CD8-positive, alpha-beta memory T cell (primary cell): ENCODE measurements at regions not wholly inside any gene's neighbourhood (a gene's known extent, or its start where the extent isn't known, plus 50 kb on each side); places are given as distances from the start of the nearest gene placed in this dataset.
"Not testable (repeated sequence)": the region's sequence is repeated elsewhere in the genome, so short reads cannot be mapped to it uniquely, and the experiment has no call there.

Experiments
- CTCF ChIA-PET: fragments of 350-600 bp; sonication (Branson Sonifier 250); formaldehyde crosslinking; loops from one replicate; lab custom pipeline; 2021; ENCODE audit warnings: antibody characterized with exemption; lab: Charles Lee
- POLR2A ChIA-PET: fragments of 350-600 bp; sonication (Branson Sonifier 250); formaldehyde crosslinking; loops from one replicate; lab custom pipeline; 2021; ENCODE audit warnings: antibody characterized with exemption; lab: Charles Lee
- DNase-seq, 5 donors: peaks; one replicate each; pipeline versions ENCODE4 v3.0.0 to v3.0.0-alpha.2; 2020 to 2022; ENCODE audit warnings: mixed read lengths in 1 of 5
- H3K27ac ChIP-seq: one replicate; pipeline ENCODE4 v1.7.0; 2013; ENCODE audit warnings: low read depth, mild to moderate bottlenecking, low read length, moderate library complexity
- H3K27me3 ChIP-seq: 2 replicates; pipeline ENCODE4 v1.7.0; 2013; ENCODE audit warnings: low read length, mild to moderate bottlenecking; ENCODE audit not compliant: insufficient read depth, poor library complexity, severe bottlenecking
- H3K36me3 ChIP-seq: 2 replicates; pipeline ENCODE4 v1.7.0; 2013; ENCODE audit warnings: mild to moderate bottlenecking, low read length, moderate library complexity; ENCODE audit not compliant: insufficient read depth
- H3K4me1 ChIP-seq: 2 replicates; pipeline ENCODE4 v1.7.0; 2013; ENCODE audit warnings: mild to moderate bottlenecking, low read length, moderate library complexity; ENCODE audit not compliant: insufficient read depth
- H3K4me3 ChIP-seq: 2 replicates; pipeline ENCODE4 v1.7.0; 2013; ENCODE audit warnings: mild to moderate bottlenecking, low read length
- H3K9me3 ChIP-seq: 2 replicates; pipeline ENCODE4 v1.7.0; 2013; ENCODE audit warnings: mild to moderate bottlenecking, low read length
- H3K27ac Mint-ChIP-seq, 8 donors: one replicate each; pipeline ENCODE4 v1.8.0; 2020 to 2021; ENCODE audit warnings: mixed read lengths in 8 of 8, mild to moderate bottlenecking in 6 of 8, inconsistent platforms in 3 of 8, moderate library complexity in 3 of 8
- H3K27me3 Mint-ChIP-seq, 2 donors: one replicate each; pipeline ENCODE4 v1.8.0; 2020 to 2021; ENCODE audit warnings: mixed read lengths in 2 of 2, mild to moderate bottlenecking in 1 of 2, moderate library complexity in 1 of 2
- H3K36me3 Mint-ChIP-seq, 3 donors: one replicate each; pipeline ENCODE4 v1.8.0; 2020 to 2021; ENCODE audit warnings: mixed read lengths in 3 of 3, inconsistent platforms in 1 of 3, mild to moderate bottlenecking in 1 of 3
- H3K4me1 Mint-ChIP-seq, 3 donors: one replicate each; pipeline ENCODE4 v1.8.0; 2020 to 2021; ENCODE audit warnings: mixed read lengths in 3 of 3, inconsistent platforms in 1 of 3, mild to moderate bottlenecking in 1 of 3
- H3K4me3 Mint-ChIP-seq, 7 donors: one replicate each; pipeline ENCODE4 v1.8.0; 2020 to 2021; ENCODE audit warnings: mixed read lengths in 7 of 7, mild to moderate bottlenecking in 6 of 7, moderate library complexity in 4 of 7, inconsistent platforms in 2 of 7
- H3K9me3 Mint-ChIP-seq, 5 donors: one replicate each; pipeline ENCODE4 v1.8.0; 2020 to 2022; ENCODE audit warnings: mixed read lengths in 5 of 5, mild to moderate bottlenecking in 3 of 5, moderate library complexity in 2 of 5, inconsistent platforms in 1 of 5

GRCh38 chr4:18439311-18439710 lies 417.8 kb upstream of the LCORL start:
- H3K36me3 ChIP-seq = no peaks in the 10 kb centered on the region
- CTCF ChIA-PET = no interaction called here
- no peak overlapping the region for H3K27ac ChIP-seq
- no peak for DNase-seq
- H3K27me3 Mint-ChIP-seq = peaks cover 4 to 8% of the 10 kb centered on the region in 2 donors
- H3K36me3 Mint-ChIP-seq = no peaks in the 10 kb centered on the region
- no peaks in the 10 kb centered on the region for H3K4me1 ChIP-seq
- no peak overlapping the region for H3K4me3 Mint-ChIP-seq
- H3K27ac Mint-ChIP-seq = no peak overlapping the region
- H3K4me1 Mint-ChIP-seq = no peaks in the 10 kb centered on the region
- H3K4me3 ChIP-seq = no peak overlapping the region
- peaks cover 0 to 10% (median 1%) of the 10 kb centered on the region in 5 donors for H3K9me3 Mint-ChIP-seq
- POLR2A ChIA-PET = no interaction called here
- no peaks in the 10 kb centered on the region for H3K9me3 ChIP-seq
- no peaks in the 10 kb centered on the region for H3K27me3 ChIP-seq

GRCh38 chr4:18435781-18436180 lies 414.2 kb upstream of the LCORL start:
- CTCF ChIA-PET = no interaction called here
- H3K9me3 Mint-ChIP-seq = peaks cover 0 to 3% (median 0%) of the 10 kb centered on the region in 5 donors

GRCh38 chr4:18422685-18423084 lies 401.1 kb upstream of the LCORL start:
- Mint-ChIP-seq H3K27ac (peak overlapping the region in 1 of 8 donors; percentile 20), H3K9me3 (no peaks in the 10 kb centered on the region), H3K36me3 (no peaks in the 10 kb centered on the region), H3K27me3 (peaks cover 0 to 4% of the 10 kb centered on the region in 2 donors), H3K4me1 (no peaks in the 10 kb centered on the region), H3K4me3 (peak overlapping the region in 1 of 7 donors; percentile 2)
- Histone ChIP-seq H3K36me3 (no peaks in the 10 kb centered on the region), H3K4me1 (no peaks in the 10 kb centered on the region), H3K9me3 (no peaks in the 10 kb centered on the region), H3K4me3 (no peak overlapping the region), H3K27ac (no peak overlapping the region), H3K27me3 (no peaks in the 10 kb centered on the region)
- CTCF ChIA-PET = no interaction called here
- POLR2A ChIA-PET = no interaction called here
- no peak for DNase-seq

More at GRCh38 chr4:18435781-18436180, 414.2 kb upstream of the LCORL start:
- POLR2A ChIA-PET = no interaction called here
- H3K27me3 Mint-ChIP-seq = peaks cover 4 to 5% of the 10 kb centered on the region in 2 donors
- no peak overlapping the region for H3K4me3 Mint-ChIP-seq
- H3K36me3 Mint-ChIP-seq = no peaks in the 10 kb centered on the region
- DNase-seq = no peak
- H3K4me1 Mint-ChIP-seq = no peaks in the 10 kb centered on the region
- Histone ChIP-seq H3K27me3 (no peaks in the 10 kb centered on the region), H3K9me3 (no peaks in the 10 kb centered on the region), H3K36me3 (no peaks in the 10 kb centered on the region), H3K4me1 (no peaks in the 10 kb centered on the region), H3K27ac (no peak overlapping the region), H3K4me3 (no peak overlapping the region)
- H3K27ac Mint-ChIP-seq = no peak overlapping the region

- POLR2A ChIA-PET = no interaction called here
- no peak overlapping the region for H3K4me3 Mint-ChIP-seq
Measured at GRCh38 chr4:18421519-18421918, 400.0 kb upstream of the LCORL start.

GRCh38 chr4:18419780-18420179 lies 398.2 kb upstream of the LCORL start:
- Histone ChIP-seq H3K9me3 (no peaks in the 10 kb centered on the region), H3K36me3 (no peaks in the 10 kb centered on the region), H3K27me3 (no peaks in the 10 kb centered on the region), H3K4me3 (no peak overlapping the region), H3K27ac (no peak overlapping the region), H3K4me1 (no peaks in the 10 kb centered on the region)
- CTCF ChIA-PET = no interaction called here
- H3K4me1 Mint-ChIP-seq = no peaks in the 10 kb centered on the region
- H3K27ac Mint-ChIP-seq = no peak overlapping the region
- POLR2A ChIA-PET = no interaction called here
- H3K4me3 Mint-ChIP-seq = no peak overlapping the region
- no peaks in the 10 kb centered on the region for H3K36me3 Mint-ChIP-seq
- H3K27me3 Mint-ChIP-seq = peaks cover 0 to 1% of the 10 kb centered on the region in 2 donors
- no peaks in the 10 kb centered on the region for H3K9me3 Mint-ChIP-seq
- no peak for DNase-seq

More at GRCh38 chr4:18421519-18421918, 400.0 kb upstream of the LCORL start:
- CTCF ChIA-PET = no interaction called here
- Mint-ChIP-seq H3K9me3 (no peaks in the 10 kb centered on the region), H3K27me3 (peaks cover 0 to 4% of the 10 kb centered on the region in 2 donors), H3K27ac (no peak overlapping the region), H3K36me3 (no peaks in the 10 kb centered on the region), H3K4me1 (no peaks in the 10 kb centered on the region)
- no peak for DNase-seq
- Histone ChIP-seq H3K27ac (no peak overlapping the region), H3K36me3 (no peaks in the 10 kb centered on the region), H3K27me3 (no peaks in the 10 kb centered on the region), H3K4me1 (no peaks in the 10 kb centered on the region), H3K4me3 (no peak overlapping the region), H3K9me3 (no peaks in the 10 kb centered on the region)

- H3K4me3 Mint-ChIP-seq = peak overlapping the region in 1 of 7 donors; percentile 54
- H3K36me3 ChIP-seq, H3K9me3 Mint-ChIP-seq, H3K4me1 ChIP-seq, H3K9me3 ChIP-seq, H3K27ac Mint-ChIP-seq, H3K4me3 ChIP-seq, H3K27me3 Mint-ChIP-seq, H3K4me1 Mint-ChIP-seq, H3K36me3 Mint-ChIP-seq, POLR2A ChIA-PET, H3K27ac ChIP-seq, DNase-seq, H3K27me3 ChIP-seq, CTCF ChIA-PET: not testable (repeated sequence)
Measured at GRCh38 chr4:18418195-18418898, 396.8 kb upstream of the LCORL start.

- H3K9me3 Mint-ChIP-seq, H3K4me1 ChIP-seq, CTCF ChIA-PET, H3K9me3 ChIP-seq, H3K36me3 ChIP-seq, H3K36me3 Mint-ChIP-seq, H3K27me3 Mint-ChIP-seq, H3K27me3 ChIP-seq, H3K4me1 Mint-ChIP-seq, H3K4me3 Mint-ChIP-seq, POLR2A ChIA-PET, H3K27ac ChIP-seq, H3K27ac Mint-ChIP-seq, H3K4me3 ChIP-seq, DNase-seq: not testable (repeated sequence)
Measured at GRCh38 chr4:18417651-18418050, 396.1 kb upstream of the LCORL start.

- DNase-seq = no peak
- Mint-ChIP-seq H3K9me3 (no peaks in the 10 kb centered on the region), H3K36me3 (no peaks in the 10 kb centered on the region), H3K27me3 (peaks cover 0 to 4% of the 10 kb centered on the region in 2 donors), H3K4me3 (no peak overlapping the region), H3K4me1 (peaks cover 0 to 8% (median 5%) of the 10 kb centered on the region in 3 donors), H3K27ac (no peak overlapping the region)
- Histone ChIP-seq H3K27ac (no peak overlapping the region), H3K4me3 (no peak overlapping the region), H3K9me3 (no peaks in the 10 kb centered on the region), H3K36me3 (no peaks in the 10 kb centered on the region), H3K4me1 (no peaks in the 10 kb centered on the region), H3K27me3 (no peaks in the 10 kb centered on the region)
- ChIA-PET CTCF (no interaction called here), POLR2A (no interaction called here)
Measured at GRCh38 chr4:18406264-18406663, 384.7 kb upstream of the LCORL start.
